ENCODE measurements at regions not wholly inside any gene's neighbourhood (a gene's known extent, or its start where the extent isn't known, plus 50 kb on each side); places are given as distances from the start of the nearest gene placed in this dataset.

- no peak overlapping the region for H3K9ac ChIP-seq (ENCODE audit: extremely low read depth, insufficient read length, low read length)
- peaks cover 0 to 5% (median 0%) of the 10 kb centered on the region in 3 experiments; a peak in 2 of 7 replicates for H3K36me3 Mint-ChIP-seq (ENCODE audit: insufficient read depth in 1 of 3, low read depth in 3 of 3)
- H4K91ac ChIP-seq (ENCODE audit: insufficient read length, low read depth, low read length), result no peak overlapping the region
- H4K5ac ChIP-seq (ENCODE audit: insufficient read length, low read depth, low read length), result no peak overlapping the region
- H4K20me1 ChIP-seq (ENCODE audit: control insufficient read depth, insufficient read depth, insufficient read length), result no peaks in the 10 kb centered on the region
- H3T11ph ChIP-seq (ENCODE audit: low read length), result no peak overlapping the region
- H3K4me3 Mint-ChIP-seq, result no peak overlapping the region
- no peaks in the 10 kb centered on the region; the same call in 1 of the 2 replicates for H3K4me1 ChIP-seq (ENCODE audit: insufficient read depth, low read length)
- H3K79me2 ChIP-seq (ENCODE audit: insufficient read depth, low read length), result no peaks in the 10 kb centered on the region
- H4K8ac ChIP-seq (replicated peaks; ENCODE audit: insufficient read length, low read depth, low read length), result no peak overlapping the region
- no peak overlapping the region for H2BK5ac ChIP-seq (ENCODE audit: insufficient read length, low read length)
- H3K27ac ChIP-seq (ENCODE audit: insufficient read length, low read depth, low read length), result no peak overlapping the region
- no peak overlapping the region for H2BK15ac ChIP-seq (ENCODE audit: low read depth, low read length)
- H3K4me1 Mint-ChIP-seq, result peaks cover 1 to 18% of the 10 kb centered on the region in 2 experiments; a peak in 3 of 4 replicates
- H3K79me1 ChIP-seq (ENCODE audit: insufficient read depth, low read depth, low read length, poor library complexity, severe bottlenecking), result no peaks in the 10 kb centered on the region
- H3K18ac ChIP-seq (ENCODE audit: insufficient read length, low read depth, low read length), result no peak overlapping the region
- H3K27me3 ChIP-seq (ENCODE audit: insufficient read depth, low read length), result no peaks in the 10 kb centered on the region
- peaks cover 13 to 14% of the 10 kb centered on the region in 2 experiments; a peak in 4 of 5 replicates for H3K9me3 Mint-ChIP-seq
- H2BK120ac ChIP-seq (ENCODE audit: low read depth, low read length, poor library complexity, severe bottlenecking), result no peak overlapping the region
- H2BK12ac ChIP-seq (ENCODE audit: insufficient read length, low read depth, low read length), result no peak overlapping the region
- no peaks in the 10 kb centered on the region for H3K27me3 Mint-ChIP-seq (ENCODE audit: low read depth)
- H3K56ac ChIP-seq (ENCODE audit: insufficient read length, low read depth, low read length), result no peak overlapping the region
- TF ChIP-seq CTCF (conservative IDR thresholded peaks at IDR 0.05), result no peak
- no peak overlapping the region for H3K23ac ChIP-seq (ENCODE audit: insufficient read length, low read depth, low read length)
- no peak for DNase-seq
- H3K23me2 ChIP-seq (ENCODE audit: insufficient read length, low read depth, low read length, poor library complexity, severe bottlenecking), result no peaks in the 10 kb centered on the region
- H2BK20ac ChIP-seq (ENCODE audit: low read depth, low read length, poor library complexity, severe bottlenecking), result no peak overlapping the region
- H2AFZ ChIP-seq (ENCODE audit: low read length), result no peak overlapping the region
- H3K14ac ChIP-seq (ENCODE audit: insufficient read depth, low read length), result no peak overlapping the region
- H3K4ac ChIP-seq (ENCODE audit: low read depth, low read length), result no peak overlapping the region
- no peak overlapping the region for H3K4me2 ChIP-seq (ENCODE audit: insufficient read depth, insufficient read length, low read length)
- H2AK5ac ChIP-seq (ENCODE audit: insufficient read length, low read length), result no peak overlapping the region
- no peak overlapping the region for H3K27ac Mint-ChIP-seq
- no CpG with 5 or more reads among the region's 2 CpGs for WGBS (ENCODE audit: extremely low coverage, insufficient read length, low lambda C conversion rate)
- H3K9me3 ChIP-seq (ENCODE audit: control insufficient read depth, low read depth, low read length), result no peaks in the 10 kb centered on the region
These were observed 208.6 kb upstream of the HDDC2 start for GRCh38 chr6:125510405-125510804.
